Thymus (tissue), 11 donors: ENCODE measurements at regions not wholly inside any gene's neighbourhood (a gene's known extent, or its start where the extent isn't known, plus 50 kb on each side); places are given as distances from the start of the nearest gene placed in this dataset.
"Not testable (repeated sequence)": the region's sequence is repeated elsewhere in the genome, so short reads cannot be mapped to it uniquely, and the experiment has no call there.

ENCODE experiments used
- DNase-seq, 9 donors: peaks; one replicate each; pipeline ENCODE4 v3.0.0-alpha.2; 2013; ENCODE audit warnings: low spot score in 9 of 9, low read depth in 6 of 9, missing footprints in 1 of 9
- H3K27ac ChIP-seq, 2 donors: one replicate each; pipeline ENCODE4 v1.5.1; 2013; ENCODE audit warnings: control low read depth in 1 of 2, low read depth in 1 of 2, low read length in 1 of 2, mild to moderate bottlenecking in 1 of 2, moderate library complexity in 1 of 2
- H3K27me3 ChIP-seq, 2 donors: one replicate each; pipeline ENCODE4 v1.5.1; 2013; ENCODE audit warnings: low read length in 1 of 2; ENCODE audit not compliant: control insufficient read depth in 2 of 2, insufficient read depth in 1 of 2
- H3K36me3 ChIP-seq, 2 donors: one replicate each; pipeline ENCODE4 v1.5.1; 2013; ENCODE audit warnings: low read length in 1 of 2, mild to moderate bottlenecking in 1 of 2, moderate library complexity in 1 of 2; ENCODE audit not compliant: control insufficient read depth in 2 of 2, insufficient read depth in 2 of 2
- H3K4me1 ChIP-seq, 2 donors: one replicate each; pipeline ENCODE4 v1.5.1; 2013; ENCODE audit warnings: low read length in 2 of 2; ENCODE audit not compliant: control insufficient read depth in 2 of 2, insufficient read depth in 2 of 2
- H3K4me3 ChIP-seq, 2 donors: one replicate each; pipeline ENCODE4 v1.5.1; 2013; ENCODE audit warnings: low read length in 2 of 2, control low read depth in 1 of 2, mild to moderate bottlenecking in 1 of 2
- H3K9me3 ChIP-seq, 2 donors: one replicate each; pipeline ENCODE4 v1.5.1; 2013; ENCODE audit warnings: low read length in 1 of 2, mild to moderate bottlenecking in 1 of 2; ENCODE audit not compliant: control insufficient read depth in 2 of 2, insufficient read depth in 1 of 2
- WGBS: extraction: QIAGEN DNeasy Blood & Tissue Kit; methylation state at CpG from one replicate; pipeline ENCODE4 v1.1.7; 2013; 5-methylcytosine and 5-hydroxymethylcytosine counted together
- donor health status: healthy.

DNA sequence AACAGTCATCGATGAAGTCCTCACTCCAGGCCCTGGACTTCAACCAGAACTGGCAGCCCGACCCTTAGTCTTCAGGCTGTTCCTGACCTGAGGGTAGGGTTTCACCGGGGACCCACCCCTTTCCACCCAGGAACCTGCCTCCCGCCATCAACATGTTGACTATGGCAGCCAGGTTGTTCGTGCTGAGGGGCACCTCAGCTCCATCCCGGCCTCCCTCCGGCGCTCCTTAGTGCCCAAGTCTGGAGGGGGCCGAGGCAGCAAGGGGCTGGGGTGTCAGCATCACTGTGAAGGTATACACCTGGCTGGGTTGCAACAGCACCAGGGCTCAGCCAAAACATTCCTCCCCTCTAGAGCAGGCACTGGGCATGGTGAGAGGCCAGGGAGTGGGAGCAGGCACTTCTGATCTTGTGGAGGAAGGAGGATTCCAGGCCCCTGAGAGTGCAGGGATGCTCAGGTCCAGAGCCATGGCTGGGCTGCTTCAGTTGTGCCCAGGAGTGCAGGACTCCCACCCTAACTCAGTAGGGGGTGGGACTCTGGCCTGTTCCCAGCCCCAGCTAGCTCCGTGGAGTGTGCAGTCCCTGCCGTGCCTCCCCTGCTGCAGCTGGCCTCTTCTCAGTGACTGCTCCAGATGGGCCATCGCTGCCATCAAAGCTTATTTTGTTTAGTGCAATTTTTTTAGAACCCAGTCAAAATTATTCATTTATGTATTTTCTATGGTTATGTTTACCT is 1445.9 kb downstream of the PCDH9 start:
- Histone ChIP-seq H3K4me1 (no peaks in the 10 kb centered on the region), H3K27me3 (no peaks in the 10 kb centered on the region), H3K9me3 (peaks cover 0 to 13% of the 10 kb centered on the region in 2 donors), H3K36me3 (no peaks in the 10 kb centered on the region), H3K4me3 (no peak overlapping the region), H3K27ac (no peak overlapping the region)
- DNase-seq, result no peak
- 85% methylated on average over 12 of the region's 12 CpGs for WGBS

DNA sequence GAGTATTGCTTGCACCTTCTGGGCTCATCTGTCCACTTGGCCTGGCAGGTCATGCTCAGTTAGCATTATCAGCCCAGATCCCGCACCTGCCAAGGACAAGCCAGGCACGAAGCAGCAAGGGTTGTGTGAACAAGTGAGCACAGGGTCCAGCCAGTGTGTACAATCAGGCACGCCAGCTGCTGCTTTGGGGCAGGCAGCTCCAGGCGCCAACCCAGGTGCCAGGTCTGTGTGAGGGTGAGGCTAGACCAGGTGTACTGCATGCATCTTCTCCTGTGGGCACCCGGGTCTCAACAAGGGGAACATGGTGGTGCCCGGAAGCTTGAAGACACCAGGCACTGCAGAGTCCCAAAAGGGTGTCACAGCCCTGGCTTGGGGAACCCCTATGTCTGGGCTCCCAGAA is 1446.8 kb downstream of the PCDH9 start:
- 98% methylated on average over 6 of the region's 6 CpGs for WGBS
- Histone ChIP-seq H3K4me1 (no peaks in the 10 kb centered on the region), H3K9me3 (peaks cover 0 to 13% of the 10 kb centered on the region in 2 donors), H3K36me3 (no peaks in the 10 kb centered on the region), H3K27me3 (no peaks in the 10 kb centered on the region), H3K4me3 (no peak overlapping the region), H3K27ac (no peak overlapping the region)
- DNase-seq, result no peak

GRCh38 chr13:65771704-65772313 is 1458.3 kb downstream of the PCDH9 start:
- not testable (repeated sequence) for H3K4me3 ChIP-seq, H3K4me1 ChIP-seq, H3K27ac ChIP-seq, H3K9me3 ChIP-seq, H3K36me3 ChIP-seq, H3K27me3 ChIP-seq, DNase-seq
- WGBS, result 79% methylated on average over 6 of the region's 6 CpGs

GRCh38 chr13:65768545-65768944 is 1461.6 kb downstream of the PCDH9 start:
- DNase-seq, result no peak
- no peak overlapping the region for H3K4me3 ChIP-seq
- H3K4me1 ChIP-seq, result no peaks in the 10 kb centered on the region
- H3K9me3 ChIP-seq, result no peaks in the 10 kb centered on the region
- H3K27ac ChIP-seq, result no peak overlapping the region
- WGBS, result 85% methylated on average over 6 of the region's 6 CpGs
- no peaks in the 10 kb centered on the region for H3K27me3 ChIP-seq
- no peaks in the 10 kb centered on the region for H3K36me3 ChIP-seq

GRCh38 chr13:65763811-65764210 is 1466.3 kb downstream of the PCDH9 start:
- WGBS, result 85% methylated on average over 4 of the region's 4 CpGs
- H3K4me1 ChIP-seq, result no peaks in the 10 kb centered on the region
- no peak overlapping the region for H3K27ac ChIP-seq
- H3K9me3 ChIP-seq, result no peaks in the 10 kb centered on the region
- no peaks in the 10 kb centered on the region for H3K27me3 ChIP-seq
- no peaks in the 10 kb centered on the region for H3K36me3 ChIP-seq
- H3K4me3 ChIP-seq, result no peak overlapping the region
- no peak for DNase-seq

- H3K27me3 ChIP-seq, result no peaks in the 10 kb centered on the region
- H3K27ac ChIP-seq, result no peak overlapping the region
- H3K4me1 ChIP-seq, result no peaks in the 10 kb centered on the region
- H3K9me3 ChIP-seq, result peaks cover 1 to 11% of the 10 kb centered on the region in 2 donors
- DNase-seq, result no peak
- H3K4me3 ChIP-seq, result no peak overlapping the region
- H3K36me3 ChIP-seq, result no peaks in the 10 kb centered on the region
Observed at GRCh38 chr13:65762012-65762411, 1468.1 kb downstream of the PCDH9 start.

DNA sequence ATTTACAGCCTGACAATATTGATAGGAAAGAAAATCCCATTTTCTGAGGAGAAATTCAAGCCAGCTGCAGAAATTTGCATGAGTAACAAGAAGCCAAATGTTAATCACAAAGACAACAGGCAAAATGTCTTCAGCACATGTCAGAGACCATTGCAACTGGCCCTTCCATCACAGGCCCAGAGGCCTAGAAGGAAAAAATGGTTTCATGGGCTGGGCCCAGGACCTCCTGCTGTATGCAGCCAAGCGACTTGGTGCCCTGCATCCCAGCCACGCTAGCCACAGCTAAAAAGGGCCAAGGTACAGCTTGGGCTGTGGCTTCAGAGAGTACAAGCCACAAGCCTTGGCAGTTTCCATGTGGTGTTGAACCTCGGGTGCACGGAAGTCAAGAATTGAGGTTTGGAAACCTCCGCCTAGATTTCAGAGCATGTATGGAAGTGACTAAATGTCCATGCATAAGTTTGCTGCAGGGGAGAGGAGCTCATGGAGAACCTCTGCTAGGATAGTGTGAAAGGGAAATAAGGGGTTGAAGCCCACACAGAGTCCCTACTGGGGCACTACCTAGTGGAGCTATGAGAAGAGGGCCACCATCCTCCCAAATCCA is 1474.0 kb downstream of the PCDH9 start:
- Histone ChIP-seq H3K9me3 (peaks cover 1 to 15% of the 10 kb centered on the region in 2 donors), H3K36me3 (no peaks in the 10 kb centered on the region), H3K27ac (no peak overlapping the region), H3K4me1 (no peaks in the 10 kb centered on the region), H3K4me3 (no peak overlapping the region), H3K27me3 (no peaks in the 10 kb centered on the region)
- 93% methylated on average over 5 of the region's 5 CpGs for WGBS
- no peak for DNase-seq

DNA sequence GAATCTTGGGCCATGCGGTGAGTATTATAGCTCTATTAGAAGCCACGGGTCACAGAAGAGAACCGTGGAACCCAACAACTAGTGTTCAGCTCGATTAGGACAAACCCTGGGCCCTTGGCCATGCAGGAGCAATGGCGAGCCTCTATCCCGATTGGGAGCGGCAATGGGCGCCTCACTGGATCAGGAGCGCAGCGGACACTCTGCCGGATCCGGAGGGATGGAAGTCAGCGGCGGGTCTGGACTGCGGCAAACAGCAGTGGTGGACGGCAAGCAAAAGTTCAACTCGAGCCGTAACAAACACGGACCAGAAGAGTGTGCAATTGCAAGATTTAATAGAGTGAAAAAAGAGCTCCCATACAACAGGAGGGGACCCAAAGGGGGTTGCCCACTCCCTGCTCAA is 1481.9 kb downstream of the PCDH9 start:
- H3K9me3 ChIP-seq, result peaks cover 0 to 4% of the 10 kb centered on the region in 2 donors
- no peak overlapping the region for H3K27ac ChIP-seq
- no peak overlapping the region for H3K4me3 ChIP-seq
- H3K36me3 ChIP-seq, result no peaks in the 10 kb centered on the region
- no peaks in the 10 kb centered on the region for H3K27me3 ChIP-seq
- DNase-seq, result no peak
- 98% methylated on average over 19 of the region's 19 CpGs for WGBS
- no peaks in the 10 kb centered on the region for H3K4me1 ChIP-seq

- H3K4me1 ChIP-seq, result no peaks in the 10 kb centered on the region
- no peaks in the 10 kb centered on the region for H3K27me3 ChIP-seq
- H3K27ac ChIP-seq, result no peak overlapping the region
- H3K9me3 ChIP-seq, result peaks cover 0 to 4% of the 10 kb centered on the region in 2 donors
- 97% methylated on average over 4 of the region's 4 CpGs for WGBS
- no peak overlapping the region for H3K4me3 ChIP-seq
- DNase-seq, result no peak
- H3K36me3 ChIP-seq, result no peaks in the 10 kb centered on the region
Observed at GRCh38 chr13:65746406-65746921, 1483.7 kb downstream of the PCDH9 start.
